ENCODE measurements at regions not wholly inside any gene's neighbourhood (a gene's known extent, or its start where the extent isn't known, plus 50 kb on each side); places are given as distances from the start of the nearest gene placed in this dataset.

GRCh38 chr2:150339951-150340350 lies 147.5 kb downstream of the RND3 start:
- TF ChIP-seq POLR2AphosphoS5 (IDR thresholded peaks at IDR 0.05) (no peak), POLR2A (IDR thresholded peaks at IDR 0.05) (no peak), CTCF (IDR thresholded peaks at IDR 0.05 in 8 of 11, conservative IDR thresholded peaks at IDR 0.05 in 3 of 11) (no peak)
- H3K9me3 ChIP-seq, result peaks cover 0 to 4% (median 0%) of the 10 kb centered on the region in 8 donors
- no peaks in the 10 kb centered on the region for H3K27me3 ChIP-seq (replicated peaks in 1 of 7)
- no peak overlapping the region for H3K4me3 ChIP-seq
- no peak for DNase-seq
- no peaks in the 10 kb centered on the region for H3K36me3 ChIP-seq
- no peak overlapping the region for H3K27ac ChIP-seq
- H3K4me1 ChIP-seq, result no peaks in the 10 kb centered on the region
- 44 to 63% (median 53%) methylated on average over 3 of the region's 3 CpGs for WGBS, 5 donors
- intact Hi-C loops (cut with DNase I; ENCODE audit: low total_unique reads), result no loop called here

- H3K4me1 ChIP-seq, result no peaks in the 10 kb centered on the region
- no peak overlapping the region for H3K4me3 ChIP-seq
- 70 to 79% (median 76%) methylated on average over 1 of the region's 1 CpG for WGBS, 5 donors
- DNase-seq, result no peak
- H3K27ac ChIP-seq, result no peak overlapping the region
- H3K9me3 ChIP-seq, result peaks cover 0 to 4% (median 0%) of the 10 kb centered on the region in 8 donors
- H3K27me3 ChIP-seq (replicated peaks in 1 of 7), result no peaks in the 10 kb centered on the region
- H3K36me3 ChIP-seq, result no peaks in the 10 kb centered on the region
- intact Hi-C loops (cut with DNase I; ENCODE audit: low total_unique reads), result no loop called here
- TF ChIP-seq CTCF (IDR thresholded peaks at IDR 0.05 in 8 of 11, conservative IDR thresholded peaks at IDR 0.05 in 3 of 11), result no peak
- no peak for TF ChIP-seq POLR2AphosphoS5 (IDR thresholded peaks at IDR 0.05)
- TF ChIP-seq POLR2A (IDR thresholded peaks at IDR 0.05), result no peak
Observed at GRCh38 chr2:150339282-150339681, 148.2 kb downstream of the RND3 start.

- no peak overlapping the region for H3K4me3 ChIP-seq
- intact Hi-C loops (cut with DNase I; ENCODE audit: low total_unique reads), result no loop called here
- TF ChIP-seq POLR2AphosphoS5 (IDR thresholded peaks at IDR 0.05) (no peak), CTCF (IDR thresholded peaks at IDR 0.05 in 8 of 11, conservative IDR thresholded peaks at IDR 0.05 in 3 of 11) (no peak), POLR2A (IDR thresholded peaks at IDR 0.05) (no peak)
- H3K9me3 ChIP-seq, result peaks cover 0 to 4% (median 0%) of the 10 kb centered on the region in 8 donors
- WGBS, 5 donors, result 72 to 91% (median 86%) methylated on average over 1 of the region's 1 CpG
- no peaks in the 10 kb centered on the region for H3K27me3 ChIP-seq (replicated peaks in 1 of 7)
- no peak overlapping the region for H3K27ac ChIP-seq
- no peaks in the 10 kb centered on the region for H3K4me1 ChIP-seq
- no peak for DNase-seq
- no peaks in the 10 kb centered on the region for H3K36me3 ChIP-seq
Observed at GRCh38 chr2:150335596-150335995, 151.9 kb downstream of the RND3 start.

GRCh38 chr2:150332383-150332782 lies 155.1 kb downstream of the RND3 start:
- intact Hi-C loops (cut with DNase I; ENCODE audit: low total_unique reads), result no loop called here
- H3K9me3 ChIP-seq, result no peaks in the 10 kb centered on the region

More at GRCh38 chr2:150332383-150332782, 155.1 kb downstream of the RND3 start:
- H3K4me3 ChIP-seq, result no peak overlapping the region
- no peaks in the 10 kb centered on the region for H3K36me3 ChIP-seq
- no peak overlapping the region for H3K27ac ChIP-seq
- DNase-seq, result no peak
- no peak for TF ChIP-seq POLR2AphosphoS5 (IDR thresholded peaks at IDR 0.05)
- TF ChIP-seq POLR2A (IDR thresholded peaks at IDR 0.05), result no peak
- no peak for TF ChIP-seq CTCF (IDR thresholded peaks at IDR 0.05 in 8 of 11, conservative IDR thresholded peaks at IDR 0.05 in 3 of 11)
- WGBS, 5 donors, result 81 to 93% (median 86%) methylated on average over 2 of the region's 2 CpGs
- H3K27me3 ChIP-seq (replicated peaks in 1 of 7), result no peaks in the 10 kb centered on the region
- no peaks in the 10 kb centered on the region for H3K4me1 ChIP-seq

Data from spleen (tissue), 11 donors.